GM18951 (cell line): ENCODE measurements at regions not wholly inside any gene's neighbourhood (a gene's known extent, or its start where the extent isn't known, plus 50 kb on each side); places are given as distances from the start of the nearest gene placed in this dataset.

Experiments used
- POLR2A ChIP-seq: IDR thresholded peaks from 4 replicates; pipeline ENCODE4 v1.6.1; 2011; ENCODE audit warnings: mild to moderate bottlenecking; ENCODE audit not compliant: insufficient read length, insufficient read depth; ENCODE audit errors: extremely low read depth
- in situ Hi-C: fragments of 300-500 bp; cut with MboI; formaldehyde crosslinking; loops from one replicate; pipeline ENCODE4 v1.12.0; 2022; ENCODE audit warnings: low sequenced_read_pairs, mixed read lengths, inconsistent platforms; ENCODE audit not compliant: unreplicated experiment

DNA sequence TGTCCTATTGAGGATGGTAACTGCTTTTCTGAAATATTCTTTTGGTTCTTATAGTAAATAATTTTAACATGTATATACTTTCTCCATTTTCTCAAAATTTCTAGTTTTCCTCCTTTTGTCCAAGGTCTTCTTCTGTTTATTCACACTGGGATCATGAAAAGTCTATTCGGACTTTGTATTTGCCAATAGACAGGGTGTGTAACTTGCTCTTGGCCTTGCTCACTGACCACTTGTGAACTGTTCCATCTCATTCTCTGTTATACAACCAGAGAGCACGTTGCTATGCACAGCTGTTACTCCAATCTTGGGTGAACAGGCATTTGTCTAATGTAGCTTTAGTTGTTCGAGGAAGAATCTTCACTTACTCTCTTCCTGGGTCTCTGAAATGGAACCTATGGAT lies 388.9 kb downstream of the SH3GL2 start:
- in situ Hi-C loops = no loop called here
- TF ChIP-seq POLR2A = no peak

DNA sequence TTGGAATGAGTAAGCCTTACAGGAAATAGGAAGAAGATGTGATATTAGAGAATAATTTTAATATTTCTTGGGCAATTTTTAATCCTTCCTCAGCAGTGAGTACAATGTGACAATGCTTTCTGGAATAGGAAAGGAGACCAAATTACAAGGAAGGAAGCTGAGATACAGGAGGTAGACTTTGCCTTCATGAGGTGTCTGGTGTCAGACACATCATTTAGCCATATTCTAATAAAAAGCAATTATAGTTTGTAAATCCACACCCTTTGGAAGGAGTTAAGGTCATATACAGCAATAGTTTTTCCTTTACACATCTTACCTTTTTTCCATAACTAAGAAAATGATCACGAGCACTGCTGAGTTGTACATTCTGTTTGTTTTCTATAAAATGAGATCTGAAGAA lies 390.4 kb downstream of the SH3GL2 start:
- in situ Hi-C loops = no loop called here
- TF ChIP-seq POLR2A = no peak

DNA sequence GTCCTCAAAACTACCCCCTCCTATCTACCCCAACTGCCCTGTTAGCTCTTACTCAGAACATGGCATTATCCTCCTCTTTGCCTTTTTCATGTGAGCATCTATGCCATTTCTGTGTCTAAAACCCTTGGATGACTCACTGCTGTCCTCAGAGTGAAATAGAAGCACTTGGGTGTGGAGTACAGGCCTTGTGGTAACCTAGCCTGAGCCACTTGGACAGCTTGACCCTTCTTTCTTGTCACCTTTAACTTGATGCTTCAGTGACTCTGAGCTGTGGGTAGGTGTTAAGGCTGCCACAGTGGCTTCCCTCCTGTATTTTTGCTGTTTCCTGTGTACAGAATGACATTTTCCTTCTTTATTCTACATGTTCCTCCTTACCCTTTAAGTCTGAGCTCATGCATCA lies 391.4 kb downstream of the SH3GL2 start:
- TF ChIP-seq POLR2A = no peak
- in situ Hi-C loops = no loop called here

DNA sequence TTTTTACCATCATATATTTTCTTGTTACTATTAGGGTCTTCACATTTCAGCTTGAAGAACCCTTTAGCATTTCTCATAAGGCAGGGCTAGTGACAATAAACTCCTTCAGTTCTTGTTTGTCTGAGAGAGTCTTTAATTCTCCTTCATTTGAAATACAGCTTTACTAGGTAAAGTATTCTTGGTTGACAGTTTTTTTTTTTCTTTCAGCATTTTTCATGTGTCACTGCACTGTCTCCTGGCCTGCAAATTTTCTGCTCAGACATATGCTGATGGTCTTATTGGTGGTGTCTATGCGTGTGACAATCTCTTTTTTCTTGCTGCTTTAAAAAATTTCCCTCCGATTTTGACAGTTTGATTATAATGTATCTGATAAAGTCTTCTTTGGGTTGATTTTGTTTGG lies 399.9 kb downstream of the SH3GL2 start:
- no peak for TF ChIP-seq POLR2A
- in situ Hi-C loops = no loop called here

DNA sequence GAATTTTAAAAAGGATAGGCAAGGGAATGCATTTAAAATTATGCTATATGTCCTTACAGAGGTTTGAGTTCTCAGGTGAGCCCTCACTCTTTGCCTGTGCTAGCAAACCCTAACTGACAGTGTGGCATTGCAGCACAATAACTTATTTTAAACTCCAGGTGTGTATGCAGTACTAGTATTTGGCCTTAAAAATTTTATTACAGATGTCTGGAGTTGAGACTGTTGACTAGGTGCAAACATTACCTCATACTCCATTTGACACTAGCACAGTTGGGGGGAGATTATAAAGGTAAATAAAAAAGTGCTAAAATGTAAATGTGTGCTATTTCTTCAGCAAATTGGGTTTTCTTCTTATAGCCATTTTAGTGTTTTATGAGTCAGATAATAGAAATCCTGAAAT lies 407.7 kb downstream of the SH3GL2 start:
- in situ Hi-C loops = no loop called here
- no peak for TF ChIP-seq POLR2A

DNA sequence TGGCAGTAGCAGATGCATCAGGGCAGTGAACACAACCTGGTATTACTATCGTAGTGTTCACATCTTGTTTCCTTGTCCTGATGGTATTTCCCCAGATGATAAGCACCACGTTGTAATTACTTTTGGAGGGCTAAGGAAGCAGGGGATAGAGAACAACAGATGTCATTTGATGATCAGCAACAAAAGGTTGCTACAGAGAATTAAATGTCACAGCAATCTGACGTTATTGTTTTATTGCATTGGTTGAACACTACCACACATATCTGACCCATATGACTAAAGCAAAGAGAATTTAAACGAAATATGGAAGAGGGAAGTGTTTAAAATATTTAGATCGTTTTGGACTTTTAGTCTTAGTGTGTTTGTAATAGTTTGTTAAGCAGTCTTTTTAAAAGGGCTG lies 408.3 kb downstream of the SH3GL2 start:
- no peak for TF ChIP-seq POLR2A
- in situ Hi-C loops = no loop called here

DNA sequence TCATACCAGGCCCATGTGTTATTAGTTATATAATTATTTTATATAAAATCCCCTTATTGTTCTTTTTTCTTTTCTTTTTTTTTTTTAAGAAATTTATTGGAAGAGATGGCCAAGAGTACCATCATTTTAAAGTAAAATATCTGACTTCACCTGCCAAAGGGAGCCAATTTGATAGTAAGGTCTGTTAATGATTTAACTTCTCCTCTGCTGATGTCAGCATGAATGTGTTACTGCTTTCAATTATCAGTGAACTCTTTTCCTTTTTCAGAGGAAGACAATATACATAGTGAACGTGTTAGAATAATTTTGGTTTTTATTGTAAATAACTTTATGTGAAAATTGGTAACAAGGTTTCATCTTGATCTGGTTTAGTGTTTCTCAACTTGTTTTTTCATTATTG lies 409.6 kb downstream of the SH3GL2 start:
- no peak for TF ChIP-seq POLR2A
- in situ Hi-C loops = no loop called here

DNA sequence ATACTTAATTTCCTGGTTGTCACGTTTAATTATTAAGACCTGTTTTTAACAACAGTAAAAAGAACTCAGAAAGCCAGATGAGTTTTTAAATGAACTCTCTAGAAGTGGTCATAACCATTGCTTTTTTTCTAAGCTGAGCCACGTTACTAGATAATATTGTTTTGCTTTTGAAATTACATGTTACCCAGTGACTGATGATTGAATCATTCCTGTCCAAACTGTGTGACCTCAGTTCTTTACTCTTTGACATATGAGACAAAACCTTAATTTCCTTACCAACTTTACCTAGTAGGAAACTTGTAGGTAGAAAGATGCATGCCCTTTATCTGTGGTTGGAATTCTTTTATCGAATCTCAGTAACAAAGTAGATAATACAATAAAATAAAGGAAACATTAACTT lies 411.7 kb downstream of the SH3GL2 start:
- in situ Hi-C loops = no loop called here
- TF ChIP-seq POLR2A = no peak

DNA sequence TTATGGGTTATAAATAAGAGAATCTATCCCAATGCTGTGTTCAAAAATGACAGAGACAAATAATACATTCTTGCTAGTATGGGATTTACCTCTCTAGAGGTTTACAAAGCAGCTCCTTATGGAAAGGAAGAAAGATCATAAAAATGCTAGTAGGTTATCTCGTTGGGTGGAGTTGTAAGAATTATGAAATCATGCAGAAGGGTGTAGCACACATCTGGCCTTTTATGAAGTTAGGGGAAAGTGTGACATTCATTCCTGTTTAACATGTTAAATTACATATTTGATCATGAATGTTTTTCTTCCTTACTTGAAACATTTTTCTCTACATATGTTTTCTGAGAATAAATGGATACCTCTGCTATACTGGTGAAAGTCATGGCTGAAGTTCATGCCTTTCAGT lies 414.2 kb downstream of the SH3GL2 start:
- TF ChIP-seq POLR2A = no peak
- in situ Hi-C loops = no loop called here

DNA sequence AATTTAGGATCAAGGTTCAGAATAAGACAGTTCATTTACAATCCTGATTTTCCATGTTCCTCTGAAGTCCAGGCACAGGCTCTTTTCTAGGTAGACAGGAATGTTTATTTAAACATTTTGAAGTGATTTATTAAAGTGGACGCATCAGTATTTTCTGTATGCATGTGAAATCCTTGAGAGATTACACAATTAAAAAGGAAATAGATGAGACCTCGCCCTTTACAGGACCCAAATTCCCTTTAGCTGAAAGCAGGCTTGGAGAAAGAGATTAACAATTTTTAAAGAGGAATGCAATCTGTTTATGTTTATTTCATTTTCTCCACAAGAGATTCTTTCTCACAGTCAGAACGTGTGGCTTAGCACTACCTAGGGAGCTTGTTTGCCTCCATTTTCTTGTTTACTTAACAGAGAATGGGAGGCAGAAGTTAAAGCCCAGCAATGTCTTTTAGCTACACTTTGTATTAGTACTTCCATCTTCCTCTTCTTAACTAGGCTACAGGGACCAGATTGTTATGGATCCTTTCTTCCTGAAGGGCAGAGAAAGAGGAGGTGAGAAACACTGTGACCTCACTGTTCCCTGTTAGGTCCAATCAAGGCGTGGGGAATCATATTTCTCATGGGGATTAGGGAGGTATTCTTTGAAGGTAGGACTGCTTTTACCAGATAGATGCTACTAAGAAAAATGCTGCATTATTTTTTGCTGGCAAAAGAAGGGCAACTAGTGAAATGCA lies 416.0 kb downstream of the SH3GL2 start:
- in situ Hi-C loops = no loop called here
- TF ChIP-seq POLR2A = no peak

DNA sequence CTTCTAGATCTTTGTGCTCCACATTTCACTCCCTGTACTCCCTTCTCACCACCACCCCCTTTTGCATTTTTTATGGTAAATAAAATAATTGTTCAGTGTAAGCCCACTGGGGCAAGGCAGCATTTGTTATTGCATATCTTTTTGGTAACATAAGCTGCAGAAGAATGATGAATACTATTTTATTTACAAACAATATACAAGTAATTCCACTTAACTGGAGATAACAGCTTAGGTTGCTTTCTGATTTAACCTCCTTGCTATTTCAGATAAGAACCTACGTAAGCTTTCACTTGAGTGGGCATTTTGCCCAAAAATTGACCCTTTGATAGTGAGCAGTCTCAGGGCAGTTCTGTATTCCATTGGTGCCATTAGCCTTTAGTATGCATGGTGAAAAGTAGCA lies 417.9 kb downstream of the SH3GL2 start:
- no peak for TF ChIP-seq POLR2A
- in situ Hi-C loops = no loop called here

DNA sequence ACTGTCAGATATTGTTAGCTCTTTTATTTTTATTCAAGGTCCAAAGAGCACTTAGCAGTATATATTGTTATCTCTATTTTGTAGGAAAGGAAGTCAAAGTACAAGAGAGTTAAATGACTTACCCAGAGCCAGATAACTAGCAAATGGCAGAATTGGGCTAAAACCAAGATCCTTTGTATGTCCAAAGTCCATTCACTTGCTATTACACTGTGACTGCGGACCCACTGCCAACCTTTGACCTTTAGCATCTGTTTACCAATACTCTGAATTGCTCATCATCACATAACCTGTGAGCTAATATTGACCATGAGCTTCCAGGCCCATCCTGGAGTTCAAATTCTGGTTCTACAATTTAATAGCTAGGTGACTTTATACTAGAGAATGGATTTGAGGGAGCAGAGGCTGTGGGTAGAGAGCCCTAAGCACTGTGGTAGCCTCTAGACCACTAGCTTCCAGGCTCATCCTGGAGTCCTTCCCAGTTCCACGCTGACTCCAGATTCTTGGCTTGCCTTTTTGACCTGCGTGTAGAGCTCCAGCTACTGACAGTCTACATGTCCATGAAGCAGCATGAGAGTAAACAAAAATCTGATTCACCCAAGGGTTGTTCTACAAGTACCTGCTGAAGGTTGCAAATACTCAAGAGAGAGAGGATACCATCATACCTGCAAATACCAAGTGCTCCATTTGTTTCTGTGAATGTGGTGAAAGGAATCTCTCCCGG lies 424.0 kb downstream of the SH3GL2 start:
- in situ Hi-C loops = no loop called here
- no peak for TF ChIP-seq POLR2A

DNA sequence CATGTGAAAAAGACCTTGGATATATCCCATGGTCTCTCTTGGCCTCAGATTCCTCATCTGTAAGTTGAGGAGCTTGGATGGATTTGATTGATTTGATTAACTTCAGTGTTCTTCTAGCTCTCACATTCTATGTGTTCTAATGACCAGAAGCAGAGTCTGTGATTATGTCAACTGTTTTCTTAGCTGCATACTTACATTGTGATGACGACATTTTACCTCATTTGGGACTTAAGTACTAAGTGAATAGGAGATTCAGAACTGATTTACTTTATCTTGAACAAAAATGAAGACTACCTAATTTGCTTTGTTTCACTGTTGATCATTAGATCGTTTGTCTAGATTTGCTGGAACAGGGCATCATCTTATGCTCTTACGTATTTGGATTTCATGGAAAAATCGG lies 427.7 kb downstream of the SH3GL2 start:
- TF ChIP-seq POLR2A = no peak
- in situ Hi-C loops = no loop called here

DNA sequence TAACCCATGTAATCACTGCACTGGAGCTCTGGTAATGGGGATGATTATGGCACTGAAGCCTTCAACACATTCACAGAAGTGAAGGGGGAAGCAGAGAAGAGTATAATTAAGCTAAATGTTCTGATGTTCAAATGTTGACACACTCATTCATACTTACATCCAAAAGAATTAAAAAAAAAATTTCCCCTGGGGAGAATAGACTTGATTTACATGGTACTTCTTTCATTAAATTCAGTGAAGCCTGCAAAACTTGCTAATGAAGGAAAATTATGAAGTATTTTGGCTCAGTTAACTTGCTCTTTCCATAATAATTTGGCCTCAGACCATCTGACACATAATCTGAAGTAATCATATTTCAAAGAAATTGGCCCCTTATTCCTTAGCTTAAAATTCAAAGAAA lies 428.8 kb downstream of the SH3GL2 start:
- in situ Hi-C loops = no loop called here
- TF ChIP-seq POLR2A = no peak

DNA sequence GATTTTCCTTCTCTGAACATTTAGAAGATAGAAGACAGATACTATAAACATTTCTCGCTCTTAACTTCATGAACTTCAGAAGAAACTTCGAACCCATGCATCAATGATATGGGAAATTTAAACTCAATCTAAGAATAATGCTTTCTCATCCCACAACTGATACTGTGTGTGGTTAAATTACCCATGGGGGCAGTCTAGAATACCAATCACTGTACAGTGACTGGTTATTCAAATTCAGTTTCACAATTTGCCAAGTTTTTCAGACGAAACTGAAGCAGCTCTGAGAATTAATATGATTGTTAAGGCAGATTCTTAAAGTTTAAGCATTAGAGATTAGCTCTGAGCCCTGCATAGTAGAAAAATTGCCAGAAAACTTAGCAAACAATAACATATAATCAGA lies 431.0 kb downstream of the SH3GL2 start:
- no peak for TF ChIP-seq POLR2A
- in situ Hi-C loops = no loop called here

DNA sequence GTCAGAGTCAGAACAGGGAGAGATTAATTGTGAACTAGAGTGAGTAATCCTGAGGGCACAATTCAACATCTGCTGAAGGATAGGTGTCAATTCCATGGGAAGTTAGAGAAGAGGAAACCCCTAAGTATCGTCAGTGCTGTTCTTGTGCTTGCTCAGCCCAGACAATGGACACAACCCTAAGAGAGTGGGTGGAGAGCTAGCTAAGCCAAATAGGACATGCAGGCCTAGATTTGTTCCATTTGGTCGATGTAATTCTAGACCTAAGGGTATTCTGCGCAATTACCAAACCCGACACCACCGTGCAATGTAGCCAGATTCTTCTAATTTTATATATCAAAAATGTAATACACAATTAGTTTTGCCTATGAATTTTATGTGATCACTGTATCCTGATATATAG lies 431.6 kb downstream of the SH3GL2 start:
- no peak for TF ChIP-seq POLR2A
- in situ Hi-C loops = no loop called here
